KG1 (cell line): ENCODE measurements at regions not wholly inside any gene's neighbourhood (a gene's known extent, or its start where the extent isn't known, plus 50 kb on each side); places are given as distances from the start of the nearest gene placed in this dataset.
"Not testable (repeated sequence)": the region's sequence is repeated elsewhere in the genome, so short reads cannot be mapped to it uniquely, and the experiment has no call there.

Source experiments
- DNase-seq: peaks from one replicate; lab custom pipeline; 2025; lab: John Stamatoyannopoulos, UW

GRCh38 chrX:114087543-114087942, 496.3 kb upstream of the HTR2C start:
- no peak for DNase-seq

DNA sequence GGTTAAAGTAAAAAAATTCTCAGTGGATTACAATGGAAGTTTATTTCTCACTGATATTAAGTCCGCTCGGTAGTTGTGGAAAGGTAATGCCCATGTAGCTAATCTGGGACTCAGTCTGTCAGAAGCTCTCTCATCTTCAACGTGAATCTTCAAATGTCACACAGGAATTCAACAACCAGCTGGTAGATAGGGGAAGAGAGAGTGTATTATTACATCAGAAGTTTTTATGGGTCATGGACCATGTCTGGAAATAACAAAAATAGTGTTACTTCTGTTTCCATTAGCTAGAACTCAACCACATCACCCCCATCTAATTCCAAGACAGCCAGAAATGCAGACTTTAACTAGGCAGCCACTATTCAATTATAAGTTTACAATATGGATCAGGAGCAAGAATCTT, 506.1 kb upstream of the HTR2C start:
- DNase-seq, result no peak

- no peak for DNase-seq
Observed at GRCh38 chrX:114075073-114075673, 508.7 kb upstream of the HTR2C start.

GRCh38 chrX:114073926-114074325, 510.0 kb upstream of the HTR2C start:
- no peak for DNase-seq

- DNase-seq, result no peak
Observed at GRCh38 chrX:114071412-114071811, 512.5 kb upstream of the HTR2C start.

- DNase-seq, result no peak
Observed at GRCh38 chrX:114065577-114066223, 518.2 kb upstream of the HTR2C start.

- DNase-seq, result no peak
Observed at GRCh38 chrX:114061226-114061625, 522.7 kb upstream of the HTR2C start.

DNA sequence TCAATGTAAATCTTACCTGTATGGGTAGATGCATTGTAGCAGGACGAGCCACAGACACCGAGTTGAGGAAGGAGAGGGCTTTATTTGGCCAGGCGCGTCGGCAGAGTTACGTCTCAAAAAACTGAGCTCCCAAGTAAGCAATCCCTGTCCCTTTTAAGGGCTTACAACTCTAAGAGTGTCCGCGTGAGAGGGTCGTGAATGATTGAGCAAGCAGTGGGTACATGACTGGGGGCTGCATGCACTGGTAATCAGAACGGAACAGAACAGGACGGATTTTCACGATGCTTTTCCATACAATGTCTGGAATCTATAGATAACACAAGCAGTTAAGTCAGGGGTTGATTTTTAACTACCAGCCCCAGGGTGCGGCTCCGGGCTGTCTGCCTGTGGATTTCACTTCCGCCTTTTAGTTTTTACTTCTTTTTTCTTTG, 524.9 kb upstream of the HTR2C start:
- no peak for DNase-seq

DNA sequence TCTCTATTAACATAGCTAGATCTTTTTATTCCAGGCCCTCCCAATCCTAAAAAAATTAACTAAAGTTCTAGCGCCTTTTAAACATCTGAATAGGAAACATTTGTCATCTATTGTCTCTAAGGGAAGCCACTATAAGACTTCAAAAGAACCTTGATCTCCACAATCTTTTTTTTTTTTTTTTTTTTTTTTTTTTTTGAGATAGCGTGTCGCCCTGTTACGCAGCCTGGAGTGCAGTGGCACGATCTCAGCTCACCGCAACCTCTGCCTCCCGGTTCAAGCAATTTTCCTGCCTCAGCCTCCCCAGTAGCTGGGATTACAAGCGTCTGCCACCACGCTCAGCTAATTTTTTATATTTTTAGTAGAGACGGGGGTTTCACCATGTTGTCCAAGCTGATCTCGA, 526.5 kb upstream of the HTR2C start:
- not testable (repeated sequence) for DNase-seq

DNA sequence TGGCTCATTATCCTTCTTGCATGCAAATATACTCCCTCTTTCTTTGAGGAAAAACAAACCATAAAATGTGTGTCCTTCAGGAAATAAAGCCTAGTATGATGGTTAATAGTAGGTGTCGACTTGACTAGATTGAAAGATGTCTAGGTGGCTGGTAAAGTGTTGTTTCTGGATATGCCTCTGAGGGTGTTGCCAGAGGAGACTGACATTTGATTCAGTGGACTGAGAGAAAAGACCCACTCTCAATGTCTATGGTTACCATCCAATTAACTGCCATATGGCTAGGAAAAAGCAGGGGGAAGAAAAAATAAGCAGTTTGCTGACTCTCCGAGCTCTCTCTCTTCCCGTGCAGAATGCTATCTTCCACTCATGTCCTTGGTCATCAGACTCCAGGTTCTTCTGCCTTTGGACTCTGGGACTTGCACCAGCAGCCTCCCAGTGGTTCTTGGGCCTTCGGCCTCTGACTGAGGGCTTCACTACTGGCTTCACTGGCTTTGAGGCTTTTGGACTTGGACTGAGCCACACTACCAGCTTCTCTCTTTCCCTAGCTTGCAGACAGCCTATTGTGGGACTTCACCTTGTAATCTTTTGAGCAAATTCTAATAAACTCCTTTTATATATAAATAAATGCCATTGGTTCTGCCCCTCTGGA, 532.1 kb upstream of the HTR2C start:
- no peak for DNase-seq

DNA sequence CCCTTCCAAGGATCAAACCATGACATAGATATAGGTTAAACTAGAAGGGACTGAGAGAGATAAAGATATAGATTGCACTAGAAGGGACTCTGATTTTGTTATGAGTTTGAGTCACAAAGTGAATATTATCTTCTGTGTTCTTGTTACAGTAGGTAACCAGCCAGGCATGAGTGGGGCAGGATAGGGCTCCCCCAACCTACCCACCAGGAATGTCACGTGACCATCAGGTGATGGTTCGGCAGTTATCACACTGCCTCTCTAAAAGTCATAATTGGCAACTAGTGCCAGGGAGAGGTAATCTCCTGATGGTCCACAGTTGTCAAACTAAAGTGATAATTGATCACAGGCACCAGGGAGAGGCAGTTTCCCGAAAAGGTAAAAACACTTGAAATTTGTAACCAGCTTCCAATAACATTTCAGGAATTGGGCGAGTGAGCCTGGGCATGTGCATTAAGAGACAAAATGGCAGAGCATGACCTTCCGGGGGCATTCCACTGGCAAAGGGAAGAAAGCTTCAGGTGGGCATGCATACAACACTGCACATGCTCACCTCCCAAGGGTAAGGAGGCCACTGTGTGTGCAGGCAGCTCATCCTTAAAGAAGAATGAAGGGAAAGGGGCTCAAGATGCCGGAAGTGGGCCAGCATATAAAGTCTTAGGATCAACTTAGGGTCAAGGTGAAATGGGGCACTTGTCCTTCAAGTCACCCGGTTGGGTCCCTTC, 533.6 kb upstream of the HTR2C start:
- no peak for DNase-seq

GRCh38 chrX:114049063-114049462, 534.8 kb upstream of the HTR2C start:
- no peak for DNase-seq

- no peak for DNase-seq
Observed at GRCh38 chrX:114047558-114047957, 536.3 kb upstream of the HTR2C start.

GRCh38 chrX:114046695-114047279, 537.1 kb upstream of the HTR2C start:
- DNase-seq, result no peak

DNA sequence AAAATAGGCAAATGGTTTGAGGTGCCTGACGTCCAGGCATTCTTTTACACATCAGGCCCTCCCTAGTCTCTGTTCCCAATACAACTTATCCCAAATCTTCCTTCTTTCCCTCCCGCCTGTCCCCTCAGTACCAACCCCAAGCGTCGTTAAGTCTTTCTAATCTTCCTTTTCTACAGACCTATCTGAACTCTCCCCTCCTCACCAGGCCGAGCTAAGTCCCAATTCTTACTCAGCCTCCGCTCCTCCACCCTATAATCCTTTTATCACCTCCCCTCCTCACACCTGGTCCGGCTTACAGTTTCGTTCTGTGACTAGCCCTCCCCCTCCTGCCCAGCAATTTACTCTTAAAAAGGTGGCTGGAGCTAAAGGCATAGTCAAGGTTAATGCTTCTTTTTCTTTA, 542.4 kb upstream of the HTR2C start:
- DNase-seq, result not testable (repeated sequence)

GRCh38 chrX:114040661-114041269, 543.1 kb upstream of the HTR2C start:
- not testable (repeated sequence) for DNase-seq

- DNase-seq, result not testable (repeated sequence)
Observed at GRCh38 chrX:114040111-114040510, 543.8 kb upstream of the HTR2C start.

GRCh38 chrX:114038358-114038757, 545.5 kb upstream of the HTR2C start:
- no peak for DNase-seq

DNA sequence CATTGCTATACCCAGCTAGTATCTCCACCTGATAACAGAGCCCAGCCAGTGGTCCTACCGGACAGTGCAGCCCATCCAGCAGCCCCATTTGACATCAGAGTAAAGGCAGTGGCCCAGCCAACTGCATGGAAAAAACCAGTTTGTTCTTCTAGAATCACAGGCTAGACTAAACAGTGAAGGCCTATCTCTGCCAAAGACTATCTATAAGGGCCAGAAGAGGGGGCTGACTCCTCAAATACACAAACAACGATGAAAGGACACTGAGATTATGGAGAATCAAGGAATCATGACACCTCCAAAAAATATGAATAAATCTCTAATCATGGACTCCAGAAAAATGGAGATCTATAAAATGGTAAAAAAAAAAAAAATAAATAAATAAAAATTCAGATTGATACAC, 546.4 kb upstream of the HTR2C start:
- no peak for DNase-seq

DNA sequence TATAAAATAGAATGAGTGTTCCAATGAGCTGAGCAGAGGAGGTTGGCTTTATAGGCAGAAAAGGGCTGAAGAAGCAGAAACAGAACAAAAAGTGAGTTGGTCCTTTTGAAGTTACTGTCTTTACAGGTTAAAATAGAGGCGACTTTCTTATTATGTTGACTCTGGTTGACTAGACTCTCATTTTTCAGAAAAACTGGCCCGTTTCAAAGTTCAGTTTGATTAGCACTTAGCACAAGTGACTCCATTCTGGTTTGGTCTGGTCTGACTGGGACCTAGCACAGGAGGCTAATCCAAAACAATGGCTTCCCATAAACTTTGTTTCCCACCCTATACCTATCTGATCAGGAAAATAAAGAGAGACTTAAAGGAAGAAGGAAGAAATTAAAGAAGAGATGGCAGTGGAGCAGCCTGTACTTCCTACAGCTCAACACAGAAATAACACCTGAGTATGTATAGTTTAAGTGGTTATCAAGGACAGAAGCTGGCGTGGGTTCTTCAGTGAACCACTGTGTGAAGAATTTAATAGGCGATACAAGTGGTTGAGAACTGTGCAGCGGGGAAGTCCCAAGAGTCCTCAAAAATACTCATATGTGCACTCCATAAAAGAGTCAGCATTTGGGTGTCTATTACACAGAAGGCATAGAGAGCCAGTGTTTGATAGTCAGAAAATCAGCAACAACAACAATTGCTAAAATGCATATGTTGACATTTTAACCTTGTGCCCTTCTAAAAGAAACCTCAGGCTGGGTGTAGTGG, 554.8 kb upstream of the HTR2C start:
- no peak for DNase-seq

DNA sequence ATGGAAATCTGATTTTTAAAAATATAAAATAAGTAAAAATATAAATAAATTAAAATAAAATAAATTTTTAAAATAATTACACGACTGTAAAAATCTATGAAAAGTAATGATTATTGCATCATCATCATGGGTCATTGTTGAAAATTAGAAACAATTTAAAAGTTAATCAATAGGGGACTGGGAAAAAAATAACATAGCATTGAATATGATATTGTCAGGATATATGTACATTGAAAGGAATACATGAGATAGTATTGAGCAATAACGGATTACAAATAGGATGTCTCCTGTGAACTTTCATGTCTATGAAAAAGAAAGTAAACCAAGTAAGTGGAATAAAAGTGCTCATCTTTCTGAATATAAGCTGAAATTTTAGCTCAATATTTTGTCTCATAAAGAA, 566.8 kb upstream of the HTR2C start:
- no peak for DNase-seq
